MM.1S (cell line): ENCODE measurements at regions not wholly inside any gene's neighbourhood (a gene's known extent, or its start where the extent isn't known, plus 50 kb on each side); places are given as distances from the start of the nearest gene placed in this dataset.

ENCODE experiments used
- CTCF ChIP-seq: fragments of 300-600 bp; sonication (generic); IDR thresholded peaks from 2 replicates; pipeline ENCODE4 v1.5.1; 2016; ENCODE audit warnings: antibody characterized with exemption, low read length, mixed read lengths
- EZH2phosphoT487 ChIP-seq: fragments of 300-600 bp; sonication (generic); IDR thresholded peaks from 2 replicates; pipeline ENCODE4 v1.6.1; 2018; ENCODE audit warnings: antibody characterized with exemption, low read length

DNA sequence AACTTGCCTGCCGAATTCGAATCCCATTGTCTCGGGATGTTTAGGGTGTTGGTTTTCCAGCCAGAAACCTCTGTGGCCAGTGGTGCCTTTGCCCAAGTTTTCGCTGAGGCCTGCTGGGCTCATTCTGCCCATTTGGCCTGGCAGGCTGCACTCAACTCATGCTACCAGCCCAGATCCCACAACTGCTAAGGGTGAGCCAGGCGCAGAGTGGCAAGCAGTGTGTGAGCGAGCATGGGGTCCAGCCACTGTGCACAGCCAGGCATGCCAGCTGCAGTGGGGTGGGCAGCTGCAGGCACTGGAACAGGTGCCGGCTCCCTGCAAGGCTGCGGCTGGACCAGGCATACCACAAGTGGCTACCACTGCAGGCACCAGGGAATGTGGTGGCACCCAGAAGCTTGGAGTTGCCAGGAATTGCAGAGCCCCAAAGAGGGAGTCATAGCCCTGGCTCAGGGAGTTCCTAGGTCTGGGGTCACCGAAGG is 151.4 kb upstream of the P2RY1 start:
- TF ChIP-seq CTCF (no peak), EZH2phosphoT487 (no peak)
